GM19467 (cell line): ENCODE measurements at regions not wholly inside any gene's neighbourhood (a gene's known extent, or its start where the extent isn't known, plus 50 kb on each side); places are given as distances from the start of the nearest gene placed in this dataset.
"Not testable (repeated sequence)": the region's sequence is repeated elsewhere in the genome, so short reads cannot be mapped to it uniquely, and the experiment has no call there.

Experiments used
- ATAC-seq: cut with Tn5 transposase; IDR thresholded peaks from one replicate; pipeline ENCODE4 v1.9.1; 2021; ENCODE audit warnings: mild to moderate bottlenecking, moderate library complexity; ENCODE audit not compliant: unreplicated experiment

DNA sequence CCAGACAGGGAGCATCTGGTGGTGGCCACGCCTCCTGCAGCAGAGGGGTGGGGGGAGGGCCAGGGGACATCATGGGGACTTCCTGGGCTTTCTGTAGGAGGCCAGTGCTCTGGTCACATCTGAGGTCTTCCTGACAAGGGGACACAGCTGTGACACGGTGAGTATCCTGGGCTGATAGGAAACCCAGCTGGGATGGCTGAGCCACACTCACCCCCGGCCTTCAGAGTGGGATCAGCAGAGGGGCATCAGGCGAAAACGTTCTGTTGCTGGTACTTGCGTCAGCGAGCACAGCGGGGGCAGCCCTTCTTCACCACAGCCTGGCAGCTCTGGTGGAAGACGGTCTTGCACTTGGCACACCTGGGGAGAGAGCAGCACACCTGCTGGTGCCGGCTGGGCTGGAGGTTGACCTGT, 122.9 kb upstream of the SMURF2 start:
- ATAC-seq = no peak

DNA sequence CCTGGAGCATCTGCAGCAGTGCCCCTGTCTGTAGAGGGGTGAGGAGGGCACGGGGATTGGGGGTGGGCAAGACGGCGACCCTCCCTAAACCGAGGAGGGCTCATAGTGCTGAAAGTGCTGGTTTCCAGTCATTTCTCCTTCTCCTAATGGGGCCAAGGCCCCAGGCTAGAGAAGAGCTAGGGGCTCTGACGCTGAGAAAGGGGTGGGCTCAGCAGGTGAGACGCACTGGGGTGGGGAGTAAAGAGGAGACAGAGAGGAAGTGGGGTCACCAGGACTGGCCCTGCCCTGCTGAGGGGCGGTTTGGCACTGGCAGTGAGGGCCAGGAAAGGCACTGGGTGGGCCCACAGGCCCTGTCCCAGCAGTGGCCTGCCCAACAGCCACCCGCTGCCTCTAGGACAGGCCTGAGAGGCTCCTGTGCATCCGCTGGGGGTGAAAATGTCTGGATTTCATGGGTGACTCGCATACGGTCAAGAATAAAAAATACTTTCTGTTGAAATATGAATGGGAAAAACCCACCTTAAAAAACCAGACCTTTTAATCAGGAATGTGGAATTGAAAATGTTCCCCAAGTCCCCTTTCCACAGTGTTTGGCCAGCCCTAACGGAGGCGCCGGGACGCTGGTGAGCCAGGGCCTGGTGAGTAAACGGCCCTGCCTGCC, 122.4 kb upstream of the SMURF2 start:
- ATAC-seq = no peak

DNA sequence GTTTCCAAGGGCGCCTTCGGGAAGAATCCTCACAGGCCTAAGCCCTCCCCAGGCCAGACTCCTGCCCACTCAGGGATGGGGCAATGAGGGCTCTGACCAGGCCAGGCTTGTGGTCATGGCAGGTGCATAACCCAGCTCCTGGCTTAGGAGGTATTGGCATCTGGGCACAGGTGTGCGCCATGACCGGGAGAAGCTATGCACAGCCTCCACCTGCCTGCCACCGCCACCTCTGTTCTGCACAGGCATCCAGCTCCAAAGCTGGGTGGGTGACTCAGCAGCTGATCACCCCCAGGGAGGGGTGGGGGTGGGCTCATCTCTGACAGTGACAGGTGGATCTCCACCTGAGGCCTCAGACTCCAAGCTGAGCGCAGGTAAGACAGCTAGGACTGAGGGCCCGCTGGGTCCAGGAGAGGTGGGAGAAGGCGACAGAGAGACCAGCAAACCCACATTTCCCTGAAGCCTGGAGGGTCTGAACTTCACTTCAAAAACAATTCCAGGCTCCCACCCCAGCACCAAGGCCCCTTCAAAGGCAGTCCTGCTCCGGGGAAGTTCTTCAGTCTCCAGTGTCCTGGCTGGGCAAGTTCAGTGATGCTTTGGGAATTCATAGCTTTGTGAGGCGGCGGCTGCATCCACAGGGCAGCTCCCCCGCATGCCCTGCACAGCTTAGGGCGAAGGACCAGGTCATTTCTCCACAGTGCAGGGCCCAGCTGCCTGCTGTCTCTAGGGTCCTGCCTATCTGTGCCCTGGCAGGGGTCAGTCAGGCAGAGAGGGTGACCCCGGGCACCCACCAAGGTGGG, 121.6 kb upstream of the SMURF2 start:
- ATAC-seq = no peak

DNA sequence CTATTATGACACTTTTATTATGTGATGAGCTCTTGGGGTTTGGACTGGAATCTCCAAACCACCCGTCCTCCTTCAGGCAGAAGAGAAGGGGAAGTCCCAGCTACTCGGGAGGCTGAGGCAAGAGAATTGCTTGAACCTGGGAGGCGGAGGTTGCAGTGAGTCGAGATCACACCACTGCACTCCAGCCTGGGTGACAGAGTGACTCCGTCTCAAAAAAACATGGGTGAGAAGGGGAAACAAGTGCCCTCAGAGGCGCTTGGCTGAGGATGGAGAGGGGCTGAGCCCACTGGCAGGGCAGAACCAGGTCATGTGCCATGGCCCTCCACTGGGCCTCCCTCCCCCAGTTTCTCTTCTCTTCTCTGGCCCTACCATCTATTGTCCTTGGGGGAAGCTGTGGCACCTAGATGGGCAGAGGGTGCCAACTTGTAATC, 120.9 kb upstream of the SMURF2 start:
- no peak for ATAC-seq

DNA sequence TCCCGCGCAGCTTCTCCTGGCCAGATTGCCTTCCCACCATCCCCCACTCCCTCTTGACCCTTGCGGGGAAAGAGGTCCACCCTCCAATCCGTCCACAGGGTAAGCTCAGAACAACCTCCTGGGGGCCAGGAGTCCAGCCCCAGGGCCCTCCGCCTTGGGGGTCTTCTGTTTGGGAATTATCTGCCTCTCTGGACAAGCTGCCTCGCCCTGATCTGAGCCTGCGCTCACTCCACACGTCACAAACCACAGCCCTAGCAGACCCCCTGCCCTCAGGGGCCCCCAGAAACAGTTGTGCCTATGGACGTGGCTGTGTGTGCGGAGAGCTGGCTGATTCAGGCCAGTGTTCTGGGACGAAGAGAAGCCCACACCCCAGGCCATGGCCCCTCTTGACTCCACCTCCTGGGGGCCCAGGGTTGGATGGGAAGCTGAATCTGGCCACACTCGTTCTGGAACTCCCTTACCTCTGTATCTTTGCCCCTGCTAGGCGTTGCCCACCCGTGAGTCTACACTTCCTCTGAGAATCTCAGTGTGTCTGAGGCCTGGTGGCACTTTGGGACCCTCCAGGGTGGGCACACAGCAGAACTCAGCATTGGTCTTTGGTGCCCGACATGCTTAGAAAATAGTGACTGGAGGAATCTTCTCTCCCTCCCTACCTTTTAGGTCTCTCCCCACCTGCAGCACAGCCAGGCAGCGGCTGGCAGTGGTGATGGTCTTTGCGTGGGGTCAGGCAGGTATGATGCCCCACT, 119.9 kb upstream of the SMURF2 start:
- ATAC-seq = no peak

DNA sequence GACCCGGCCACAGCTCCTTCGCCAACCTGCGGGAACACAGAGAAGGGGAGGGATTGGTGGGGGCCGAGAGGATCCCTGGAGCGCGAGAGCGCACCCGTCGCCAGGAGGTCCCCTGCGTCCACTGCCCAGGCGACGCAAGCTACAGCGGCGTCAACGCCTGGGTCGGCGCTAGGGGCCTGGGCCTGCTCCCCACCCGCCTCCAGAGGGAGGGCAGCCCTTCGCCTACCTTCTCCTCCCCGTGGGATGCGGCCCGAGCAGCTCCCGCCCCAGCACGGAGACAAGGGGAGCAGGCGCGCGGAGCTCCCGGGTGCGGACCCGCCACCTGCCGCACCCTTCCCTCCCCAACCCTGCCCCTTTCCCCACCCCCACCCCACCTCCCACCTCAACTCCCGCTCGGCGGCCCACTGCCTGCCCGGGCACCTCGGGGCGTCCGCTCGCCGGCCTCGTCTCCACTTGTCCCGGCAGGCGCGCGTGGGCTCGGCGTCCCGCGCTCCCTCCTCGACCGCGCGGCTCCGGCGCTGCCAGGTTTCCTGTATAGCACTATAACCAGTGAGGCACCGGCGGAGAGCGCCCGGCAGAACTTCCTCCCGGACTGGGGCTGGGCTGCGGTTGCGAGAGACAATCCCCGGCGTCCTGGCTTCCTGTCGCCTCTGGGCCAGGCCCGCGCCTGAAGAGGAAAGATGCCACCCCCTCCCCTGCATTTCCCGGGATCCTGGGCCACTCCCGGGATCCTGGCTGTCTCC, 119.1 kb upstream of the SMURF2 start:
- no peak for ATAC-seq

DNA sequence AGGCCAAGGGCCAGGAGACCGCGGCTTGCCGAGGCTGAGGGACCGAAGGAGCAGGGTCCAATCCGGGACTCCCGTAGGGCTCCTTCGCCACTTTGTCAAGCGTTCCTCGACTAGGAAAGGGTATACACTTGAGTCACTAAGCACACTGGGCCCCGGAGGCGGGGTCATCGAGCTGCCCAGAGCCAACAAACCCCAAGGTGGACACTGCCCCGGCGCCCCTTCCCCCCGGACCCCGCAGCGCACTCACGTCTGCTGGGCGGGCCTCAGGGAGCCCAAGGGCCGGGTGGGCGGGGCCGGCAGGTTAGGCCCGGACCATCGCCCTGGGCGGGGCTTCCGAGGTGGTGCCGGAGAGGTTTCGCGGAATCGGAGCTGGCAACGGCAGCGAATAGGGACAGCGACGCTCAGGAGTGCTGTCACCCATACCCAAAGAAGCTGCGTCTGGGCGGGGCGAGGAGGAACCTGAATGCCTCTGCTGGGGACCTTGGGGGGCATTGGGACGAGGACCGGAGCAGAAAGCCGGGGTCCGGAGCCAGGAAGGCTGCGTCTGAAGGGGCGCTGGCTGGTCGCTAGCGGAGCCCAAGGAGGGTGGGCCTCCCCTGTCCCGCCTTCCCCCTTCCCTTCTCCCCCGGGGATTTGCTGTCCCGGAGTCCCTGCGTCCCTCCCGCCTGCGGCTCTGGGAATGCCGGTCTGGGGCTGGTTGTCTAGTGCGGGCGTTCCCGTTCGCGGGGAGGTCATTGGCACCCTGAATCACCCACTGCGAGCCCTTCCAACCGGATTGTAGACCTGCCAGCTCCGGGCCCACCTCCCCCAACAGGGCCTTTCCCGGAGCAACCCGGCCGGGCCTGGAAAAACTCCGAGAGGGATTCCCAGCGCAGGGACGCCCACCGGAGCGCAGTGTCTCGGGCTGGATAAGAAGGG, 118.2 kb upstream of the SMURF2 start:
- ATAC-seq = no peak

DNA sequence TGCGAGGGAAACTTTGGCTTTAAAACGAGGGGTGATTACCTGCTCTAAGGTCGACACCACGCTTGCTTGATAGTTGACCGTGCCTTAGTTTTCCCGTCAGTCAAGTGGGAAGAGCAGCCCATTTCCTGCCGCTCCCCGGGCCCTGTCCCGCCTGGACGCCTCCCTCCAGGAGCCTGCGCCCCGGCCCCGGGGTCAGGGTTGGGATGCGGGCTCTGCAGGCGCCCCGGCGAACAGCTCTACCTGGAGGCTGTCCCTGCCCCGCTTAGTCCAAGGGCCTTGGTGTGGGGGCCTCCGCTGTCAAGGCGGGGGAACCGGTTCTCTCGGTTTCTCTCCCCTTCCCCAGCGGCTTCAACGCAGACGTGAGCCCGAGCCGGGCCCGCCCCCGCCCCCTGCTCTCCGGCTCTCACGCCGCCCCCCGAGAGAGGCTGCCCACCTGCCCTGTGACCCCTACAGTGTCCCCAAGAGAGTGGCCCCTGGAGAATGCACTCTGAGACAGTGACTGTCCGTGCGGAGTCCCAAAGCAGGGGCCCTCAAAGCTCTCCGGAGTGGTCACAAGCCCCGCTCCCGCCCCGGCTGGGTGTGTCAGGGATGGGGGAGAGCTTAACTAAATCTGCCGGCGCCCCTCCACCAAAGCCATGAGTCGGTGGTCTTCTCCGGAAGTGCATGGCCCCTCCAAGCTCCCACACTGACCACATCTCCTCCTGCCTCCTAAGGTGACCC, 117.4 kb upstream of the SMURF2 start:
- no peak for ATAC-seq

DNA sequence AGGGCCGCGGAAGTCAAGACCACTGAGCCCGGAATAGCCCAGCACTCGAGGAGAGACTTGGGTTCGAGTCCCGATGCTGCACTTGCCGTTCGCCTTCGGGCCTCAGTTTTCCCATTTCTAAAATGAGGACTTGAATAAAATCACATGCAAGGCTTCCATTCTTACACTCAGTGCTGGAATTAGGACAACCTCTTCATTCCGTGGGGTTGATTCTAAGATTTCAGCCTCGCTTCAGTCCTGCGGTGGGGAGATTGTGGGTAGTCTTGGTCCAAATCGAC, 116.9 kb upstream of the SMURF2 start:
- not testable (repeated sequence) for ATAC-seq

DNA sequence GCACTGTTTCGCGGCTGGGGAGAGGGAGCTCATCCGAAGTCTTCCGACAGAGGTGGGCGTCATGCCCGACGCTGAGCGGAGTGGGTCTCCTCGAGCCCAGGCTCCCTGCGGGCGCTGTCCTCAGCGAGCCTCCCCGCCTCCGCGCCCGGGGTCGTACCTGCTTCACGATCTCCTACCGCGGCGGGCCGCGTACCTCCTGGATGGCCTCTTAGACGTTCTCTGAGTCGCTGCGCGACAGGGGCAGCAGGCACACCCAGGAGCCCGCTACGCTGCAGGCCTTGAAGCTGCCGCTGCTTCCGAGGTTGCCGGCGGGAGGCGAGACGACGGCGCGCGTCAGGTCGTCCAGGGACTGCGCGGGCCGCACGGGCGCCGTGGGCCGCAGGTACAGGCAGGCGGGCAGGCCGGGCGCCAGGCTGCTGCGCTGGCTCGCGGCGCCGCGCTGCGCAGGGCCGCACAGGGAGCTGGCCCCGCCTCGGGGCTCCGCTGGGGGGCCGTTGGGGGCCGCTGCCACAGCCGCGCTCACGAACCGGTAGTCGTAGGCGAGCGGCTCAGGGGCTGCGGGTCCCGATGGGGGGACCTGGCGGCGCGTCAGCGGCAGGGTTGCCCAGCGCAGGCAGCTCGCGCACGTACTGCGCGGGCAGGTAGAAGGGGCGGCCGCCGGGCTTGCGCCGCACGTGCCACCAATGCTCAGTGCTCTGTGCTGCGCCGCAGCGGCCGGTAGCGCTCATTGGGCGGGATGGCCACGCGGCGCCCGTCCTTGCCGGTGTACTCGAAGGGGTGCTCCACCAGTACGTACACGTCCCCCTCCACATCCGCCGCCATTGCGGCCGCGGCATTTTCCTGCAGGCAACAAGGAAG, 116.4 kb upstream of the SMURF2 start:
- ATAC-seq = no peak

DNA sequence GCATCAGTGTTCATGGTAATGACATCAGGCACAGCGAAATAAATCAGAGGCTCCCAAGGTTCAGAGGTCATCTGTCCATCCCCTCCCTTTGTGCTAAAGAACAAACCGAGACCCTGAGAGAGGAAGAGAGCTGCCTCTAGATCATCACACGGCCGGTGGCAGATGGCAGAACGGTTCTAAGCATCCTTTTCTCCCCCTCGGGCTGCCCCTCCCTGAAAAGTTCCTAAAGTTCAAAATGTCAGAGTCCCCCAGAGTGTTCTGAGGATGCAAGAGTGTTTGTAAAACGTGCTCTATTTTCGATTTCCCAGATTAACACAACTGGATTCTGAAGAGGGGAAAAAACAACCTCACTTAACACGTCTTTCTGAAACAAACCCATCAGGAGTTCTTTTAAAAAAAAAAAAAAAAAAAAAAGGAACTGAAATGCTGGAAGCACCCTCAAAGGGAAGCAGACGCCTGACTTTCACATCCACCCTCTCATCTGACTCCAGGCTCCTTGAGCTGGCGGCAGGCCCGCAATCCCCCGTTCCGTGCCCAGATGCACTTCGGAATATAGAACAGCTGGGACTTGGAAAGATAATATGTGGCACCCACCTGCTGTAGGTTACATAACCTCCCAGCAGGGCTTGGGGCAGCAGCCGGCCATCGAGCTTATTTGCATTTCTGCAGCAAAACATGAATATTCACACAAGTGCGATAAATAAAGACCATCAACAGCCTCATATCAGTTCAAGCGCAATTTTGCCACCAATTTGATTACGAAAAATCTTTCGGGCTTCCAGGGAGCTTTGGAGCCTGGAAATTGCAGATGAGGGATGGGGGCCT, 115.5 kb upstream of the SMURF2 start:
- ATAC-seq = no peak

DNA sequence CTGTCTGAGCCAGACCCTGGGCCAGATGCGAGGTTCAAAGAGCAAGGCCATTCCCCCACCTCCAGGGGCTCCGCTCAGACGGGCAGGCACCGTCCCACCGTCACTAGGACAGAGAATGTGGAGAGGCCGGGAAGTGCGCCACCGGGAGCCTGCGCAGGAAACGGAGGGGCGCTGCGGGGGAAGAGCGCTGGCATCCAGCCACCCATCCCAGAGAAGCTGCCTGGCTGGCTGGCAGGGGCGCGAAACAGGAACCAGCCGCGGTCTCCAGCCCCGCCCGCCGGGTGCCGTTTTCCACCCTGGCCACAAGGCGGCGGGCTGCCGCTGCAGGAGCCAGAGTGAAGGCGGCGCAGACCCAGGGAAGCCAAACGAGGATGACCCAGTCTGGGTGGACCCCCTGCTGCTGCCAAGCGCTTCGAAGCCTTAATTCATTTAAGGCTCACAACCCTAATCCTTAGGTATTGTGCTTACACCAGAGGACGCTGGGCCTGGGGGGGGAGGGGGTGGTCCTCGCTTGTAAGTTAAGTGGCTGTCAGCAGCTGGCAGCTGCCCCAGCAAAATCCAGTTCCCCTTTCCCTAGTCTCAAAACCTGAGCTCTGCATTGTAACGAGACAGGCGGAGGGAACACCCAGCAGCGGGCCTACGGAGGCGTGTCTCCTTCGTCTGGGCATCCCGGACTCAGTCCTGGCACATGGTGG, 114.8 kb upstream of the SMURF2 start:
- peak; percentile 57 for ATAC-seq

DNA sequence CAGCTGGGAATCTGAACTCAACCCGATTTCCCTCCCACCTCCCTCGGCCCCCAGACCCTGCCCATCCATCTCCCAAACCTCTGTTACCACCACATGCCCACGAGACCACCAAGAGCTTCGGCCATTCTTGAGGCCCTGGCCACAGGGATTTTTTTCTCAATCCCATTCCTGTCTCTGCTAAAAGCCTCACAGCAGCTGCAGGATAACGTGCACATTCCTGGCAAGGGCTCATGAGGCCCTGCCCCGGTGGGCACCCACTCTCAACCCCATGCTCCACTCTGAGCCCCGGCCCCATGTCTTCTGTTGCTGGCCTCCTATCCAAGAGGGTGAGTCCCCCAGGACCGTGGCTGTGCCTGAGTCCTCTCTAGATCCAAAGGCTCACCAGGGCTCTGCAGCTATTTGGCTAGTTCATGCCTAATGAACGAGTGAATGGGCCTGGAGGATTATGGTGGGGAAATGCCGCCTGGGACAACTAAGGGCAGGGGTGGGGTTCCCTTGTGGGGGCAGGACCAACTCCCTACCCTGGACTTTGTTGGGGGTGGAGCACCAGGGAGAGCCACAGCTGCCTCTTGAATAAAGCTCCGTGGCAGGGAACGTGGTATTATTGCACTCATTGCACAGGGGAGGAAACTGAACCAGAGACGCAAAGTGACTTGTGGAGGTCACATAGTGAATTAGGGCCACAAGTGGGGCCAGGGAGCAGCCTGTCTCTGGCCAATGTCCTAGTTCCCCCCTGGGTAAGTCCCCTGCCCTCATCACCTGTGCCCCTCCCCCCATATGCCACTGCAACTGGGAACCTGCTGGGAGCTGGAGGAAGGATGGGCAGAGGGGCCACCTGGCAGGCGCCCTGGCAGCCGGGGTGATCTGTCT, 113.8 kb upstream of the SMURF2 start:
- ATAC-seq = no peak

DNA sequence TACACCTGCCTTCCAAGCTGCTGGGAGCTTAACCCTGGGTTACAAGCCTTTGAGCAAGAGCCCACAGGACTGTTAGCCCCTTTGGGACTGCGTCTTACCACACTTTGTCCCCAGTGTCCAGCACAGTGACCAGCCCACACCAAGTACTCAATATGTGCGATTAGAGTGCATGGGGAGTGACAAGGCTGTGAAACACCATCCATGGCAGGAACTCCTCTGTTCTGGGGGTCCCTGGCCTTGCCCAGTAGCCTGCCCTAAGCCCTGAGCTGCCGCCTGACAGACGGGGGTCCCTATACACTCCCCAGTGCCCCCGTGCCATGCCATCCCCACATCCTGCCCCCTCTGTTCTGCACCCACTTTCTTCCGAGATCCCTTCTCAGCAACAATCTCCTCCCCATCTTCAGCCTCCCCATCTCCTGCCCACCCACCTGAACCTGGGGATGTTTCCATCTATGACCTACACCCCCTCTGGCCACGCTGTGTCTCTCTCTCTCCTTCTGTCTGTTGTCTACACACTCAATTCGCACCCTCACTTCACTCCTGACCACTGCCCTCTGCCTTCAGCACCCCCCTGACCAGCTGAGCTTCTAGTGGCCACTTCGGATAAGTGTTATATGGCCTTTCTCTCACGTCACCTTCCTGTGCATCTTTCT, 112.9 kb upstream of the SMURF2 start:
- no peak for ATAC-seq

DNA sequence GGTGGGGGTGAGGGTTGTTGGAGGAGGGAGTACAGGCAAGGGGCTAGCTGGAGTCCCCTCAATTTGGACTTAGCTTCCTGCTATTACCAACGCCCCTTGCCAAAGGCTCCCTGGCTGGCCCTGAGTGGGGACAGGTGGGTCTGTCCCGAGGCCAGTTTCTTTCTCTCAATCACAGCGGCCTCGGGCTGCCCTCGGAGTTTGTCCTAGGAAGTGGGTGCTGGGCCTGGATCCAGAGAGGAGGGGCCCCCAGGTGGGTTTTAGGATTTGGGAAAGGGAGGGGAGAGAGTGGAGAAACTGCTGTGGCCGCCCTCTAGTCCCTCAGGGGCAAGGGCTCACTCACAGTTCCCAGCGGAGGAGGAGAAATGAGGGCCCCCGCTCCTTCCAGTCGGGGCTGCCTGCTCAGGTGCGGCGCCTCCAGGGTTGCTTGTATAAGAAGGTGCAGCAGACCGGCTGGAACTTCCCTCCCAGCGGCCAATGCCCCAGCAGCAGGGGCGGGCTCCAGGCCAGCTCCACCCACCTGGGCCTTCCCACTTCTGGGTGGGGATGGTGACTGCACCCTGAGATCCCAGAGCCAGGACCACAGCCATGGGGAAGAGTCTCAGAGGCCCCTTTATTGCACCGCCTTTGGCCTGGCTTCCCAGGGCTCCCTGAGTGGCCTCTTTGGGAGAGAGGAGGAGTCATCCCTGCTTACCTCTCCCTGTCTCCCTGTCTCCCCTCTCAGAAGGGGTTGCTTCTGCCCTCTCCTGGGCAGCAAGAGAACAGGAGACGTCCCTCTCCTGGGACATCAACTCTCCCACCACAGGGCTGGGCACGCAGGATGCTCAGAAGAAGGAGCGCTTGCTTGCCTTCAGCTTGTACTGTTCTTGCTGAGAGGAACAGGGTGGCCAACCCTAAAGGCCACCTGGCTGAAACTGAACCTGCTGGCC, 112.0 kb upstream of the SMURF2 start:
- ATAC-seq = no peak
